Neural progenitor cell (in vitro differentiated cells): ENCODE measurements at regions not wholly inside any gene's neighbourhood (a gene's known extent, or its start where the extent isn't known, plus 50 kb on each side); places are given as distances from the start of the nearest gene placed in this dataset.

Experiments
- DNase-seq: peaks from one replicate; pipeline ENCODE4 v3.0.0-alpha.2; 2016; ENCODE audit warnings: low spot score
- H2AFZ ChIP-seq: fragments of 200-600 bp; sonication (generic); replicated peaks from 2 replicates; pipeline ENCODE4 v1.6.1; 2016; ENCODE audit warnings: antibody characterized with exemption
- H3F3A ChIP-seq: fragments of 200-600 bp; sonication (generic); 2 replicates; pipeline ENCODE4 v1.6.1; 2016; ENCODE audit warnings: antibody characterized with exemption, low read depth
- H3K27ac ChIP-seq: fragments of 200-600 bp; sonication (generic); 2 replicates; pipeline ENCODE4 v1.5.1; 2016; ENCODE audit warnings: mild to moderate bottlenecking
- H3K27me3 ChIP-seq: fragments of 200-600 bp; sonication (generic); 2 replicates; pipeline ENCODE4 v1.6.1; 2016; ENCODE audit warnings: mild to moderate bottlenecking, moderate library complexity
- H3K36me3 ChIP-seq: fragments of 200-600 bp; sonication (generic); 2 replicates; pipeline ENCODE4 v1.5.1; 2016
- H3K4me1 ChIP-seq: fragments of 200-600 bp; sonication (generic); 2 replicates; pipeline ENCODE4 v1.6.1; 2016; ENCODE audit warnings: mixed run types
- H3K4me2 ChIP-seq: fragments of 200-600 bp; sonication (generic); 2 replicates; pipeline ENCODE4 v1.6.1; 2016
- H3K4me3 ChIP-seq: fragments of 200-600 bp; sonication (generic); 2 replicates; pipeline ENCODE4 v1.5.1; 2016
- H3K79me2 ChIP-seq: fragments of 200-600 bp; sonication (generic); 2 replicates; pipeline ENCODE4 v1.6.1; 2016; ENCODE audit warnings: low read depth
- H3K9ac ChIP-seq: fragments of 200-600 bp; sonication (generic); 2 replicates; pipeline ENCODE4 v1.6.1; 2016
- H3K9me3 ChIP-seq: fragments of 200-600 bp; sonication (generic); 2 replicates; pipeline ENCODE4 v1.5.1; 2016; ENCODE audit warnings: low read depth
- H4K20me1 ChIP-seq: fragments of 200-600 bp; sonication (generic); 2 replicates; pipeline ENCODE4 v1.6.1; 2016; ENCODE audit warnings: low read depth
- H3K27ac Mint-ChIP-seq: 3 replicates; pipeline ENCODE4 v1.8.0; 2021; ENCODE audit warnings: mixed read lengths
- H3K27me3 Mint-ChIP-seq: 2 replicates; pipeline ENCODE4 v1.8.0; 2022; ENCODE audit warnings: low read depth, mild to moderate bottlenecking, inconsistent platforms, moderate library complexity, mixed read lengths; ENCODE audit not compliant: insufficient read depth
- H3K36me3 Mint-ChIP-seq: 3 replicates; pipeline ENCODE4 v1.8.0; 2021; ENCODE audit warnings: mixed read lengths
- H3K4me1 Mint-ChIP-seq: 3 replicates; pipeline ENCODE4 v1.8.0; 2021; ENCODE audit warnings: mixed read lengths
- H3K4me3 Mint-ChIP-seq: 3 replicates; pipeline ENCODE4 v1.8.0; 2021; ENCODE audit warnings: mild to moderate bottlenecking, moderate library complexity, mixed read lengths
- H3K9me3 Mint-ChIP-seq: 3 replicates; pipeline ENCODE4 v1.8.0; 2020; ENCODE audit warnings: mixed read lengths
- CTCF ChIP-seq: fragments of 200-600 bp; sonication (generic); IDR thresholded peaks from 2 replicates; pipeline ENCODE4 v1.5.1; 2017; ENCODE audit warnings: antibody characterized with exemption, mild to moderate bottlenecking
- EZH2 ChIP-seq: fragments of 200-600 bp; sonication (generic); IDR thresholded peaks from 2 replicates; pipeline ENCODE4 v1.6.1; 2017; ENCODE audit warnings: antibody characterized with exemption, mild to moderate bottlenecking, moderate library complexity
- EZH2phosphoT487 ChIP-seq: fragments of 200-600 bp; sonication (generic); IDR thresholded peaks from 2 replicates; pipeline ENCODE4 v1.6.1; 2017; ENCODE audit warnings: antibody characterized with exemption

- H3F3A ChIP-seq = no peaks in the 10 kb centered on the region
- H3K4me3 ChIP-seq = no peak overlapping the region
- no peaks in the 10 kb centered on the region for H3K79me2 ChIP-seq
- H3K27ac ChIP-seq = no peak overlapping the region
- Mint-ChIP-seq H3K27ac (no peak overlapping the region), H3K27me3 (peaks cover 4% of the 10 kb centered on the region), H3K36me3 (no peaks in the 10 kb centered on the region), H3K4me3 (no peak overlapping the region), H3K4me1 (no peaks in the 10 kb centered on the region), H3K9me3 (no peaks in the 10 kb centered on the region)
- no peaks in the 10 kb centered on the region for H3K9me3 ChIP-seq
- H3K36me3 ChIP-seq = no peaks in the 10 kb centered on the region
- no peak overlapping the region for H3K4me2 ChIP-seq
- DNase-seq = no peak
- no peak overlapping the region for H3K9ac ChIP-seq
- TF ChIP-seq EZH2phosphoT487 (no peak), EZH2 (no peak), CTCF (no peak)
- no peaks in the 10 kb centered on the region for H4K20me1 ChIP-seq
- H3K4me1 ChIP-seq = no peaks in the 10 kb centered on the region
- H3K27me3 ChIP-seq = no peaks in the 10 kb centered on the region
- no peak overlapping the region for H2AFZ ChIP-seq
Observed at GRCh38 chr22:27123880-27124279, 466.5 kb downstream of the MIAT start.

GRCh38 chr22:27124351-27124966 lies 467.1 kb downstream of the MIAT start:
- Mint-ChIP-seq H3K36me3 (no peaks in the 10 kb centered on the region), H3K4me1 (no peaks in the 10 kb centered on the region), H3K27ac (no peak overlapping the region), H3K9me3 (no peaks in the 10 kb centered on the region), H3K4me3 (no peak overlapping the region), H3K27me3 (peaks cover 8% of the 10 kb centered on the region)
- no peaks in the 10 kb centered on the region for H3K27me3 ChIP-seq
- TF ChIP-seq EZH2 (no peak), CTCF (no peak), EZH2phosphoT487 (no peak)
- no peaks in the 10 kb centered on the region for H3K36me3 ChIP-seq
- H3K27ac ChIP-seq = no peak overlapping the region
- H3K9ac ChIP-seq = no peak overlapping the region
- H3K4me2 ChIP-seq = no peak overlapping the region
- no peak for DNase-seq
- H3K79me2 ChIP-seq = no peaks in the 10 kb centered on the region
- no peaks in the 10 kb centered on the region for H3F3A ChIP-seq
- no peaks in the 10 kb centered on the region for H3K9me3 ChIP-seq
- peak overlapping the region; percentile 20 for H2AFZ ChIP-seq
- H3K4me1 ChIP-seq = no peaks in the 10 kb centered on the region
- H4K20me1 ChIP-seq = no peaks in the 10 kb centered on the region
- H3K4me3 ChIP-seq = no peak overlapping the region

- H3K4me1 ChIP-seq = no peaks in the 10 kb centered on the region
- no peaks in the 10 kb centered on the region for H3K36me3 ChIP-seq
- Mint-ChIP-seq H3K36me3 (no peaks in the 10 kb centered on the region), H3K4me3 (no peak overlapping the region), H3K9me3 (no peaks in the 10 kb centered on the region), H3K4me1 (no peaks in the 10 kb centered on the region), H3K27me3 (peaks cover 8% of the 10 kb centered on the region), H3K27ac (no peak overlapping the region)
- H3K27ac ChIP-seq = no peak overlapping the region
- H3K4me2 ChIP-seq = no peak overlapping the region
- H3K4me3 ChIP-seq = no peak overlapping the region
- H3K9me3 ChIP-seq = no peaks in the 10 kb centered on the region
- no peak for DNase-seq
- H3K27me3 ChIP-seq = no peaks in the 10 kb centered on the region
- no peak overlapping the region for H3K9ac ChIP-seq
- no peaks in the 10 kb centered on the region for H4K20me1 ChIP-seq
- H2AFZ ChIP-seq = no peak overlapping the region
- H3F3A ChIP-seq = no peaks in the 10 kb centered on the region
- no peaks in the 10 kb centered on the region for H3K79me2 ChIP-seq
- TF ChIP-seq EZH2phosphoT487 = no peak
Observed at GRCh38 chr22:27125539-27125938, 468.2 kb downstream of the MIAT start.

- Mint-ChIP-seq H3K27ac (no peak overlapping the region), H3K27me3 (peaks cover 8% of the 10 kb centered on the region), H3K4me3 (no peak overlapping the region), H3K4me1 (peaks cover 4% of the 10 kb centered on the region), H3K36me3 (no peaks in the 10 kb centered on the region), H3K9me3 (no peaks in the 10 kb centered on the region)
- H3K4me2 ChIP-seq = no peak overlapping the region
- no peaks in the 10 kb centered on the region for H3K79me2 ChIP-seq
- H3K9me3 ChIP-seq = no peaks in the 10 kb centered on the region
- no peak for TF ChIP-seq CTCF
- no peak for TF ChIP-seq EZH2
- TF ChIP-seq EZH2phosphoT487 = no peak
- H3K4me3 ChIP-seq = no peak overlapping the region
- H3K4me1 ChIP-seq = no peaks in the 10 kb centered on the region
- H3K36me3 ChIP-seq = no peaks in the 10 kb centered on the region
- no peak overlapping the region for H2AFZ ChIP-seq
- no peaks in the 10 kb centered on the region for H4K20me1 ChIP-seq
- H3K27me3 ChIP-seq = no peaks in the 10 kb centered on the region
- no peak for DNase-seq
- no peak overlapping the region for H3K9ac ChIP-seq
- H3F3A ChIP-seq = no peaks in the 10 kb centered on the region
- no peak overlapping the region for H3K27ac ChIP-seq
Observed at GRCh38 chr22:27127911-27128310, 470.5 kb downstream of the MIAT start.
